K562 (cell line): ENCODE measurements at regions not wholly inside any gene's neighbourhood (a gene's known extent, or its start where the extent isn't known, plus 50 kb on each side); places are given as distances from the start of the nearest gene placed in this dataset.

Experiments
- BRF2 ChIP-seq: IDR thresholded peaks from 3 replicates; pipeline ENCODE4 v1.6.1; 2011; ENCODE audit warnings: borderline replicate concordance, mild to moderate bottlenecking; ENCODE audit not compliant: insufficient read length, insufficient read depth
- MBD1 ChIP-seq: fragments of 250-450 bp; sonication (Bioruptor Pico); IDR thresholded peaks from 2 replicates; pipeline ENCODE4 v1.8.0; 2022; ENCODE audit warnings: inconsistent platforms
- SMARCC2 ChIP-seq: fragments of 450-650 bp; IDR thresholded peaks from 2 replicates; pipeline ENCODE4 v1.6.1; 2017; ENCODE audit warnings: antibody characterized with exemption, moderate library complexity, mild to moderate bottlenecking, low read depth
- THRAP3 ChIP-seq: fragments of 450-650 bp; IDR thresholded peaks from 2 replicates; pipeline ENCODE4 v1.6.1; 2016; ENCODE audit warnings: mild to moderate bottlenecking, inconsistent platforms, borderline replicate concordance
- TOE1 ChIP-seq, 2 experiments: fragments of 450-650 bp in 1 of 2; sonication (generic) in 1 of 2; formaldehyde crosslinking in 1 of 2; IDR thresholded peaks; 2 replicates each; pipeline versions ENCODE4 v1.7.1 to v1.8.0; 2016 to 2022; ENCODE audit warnings: borderline replicate concordance in 2 of 2, mild to moderate bottlenecking in 2 of 2, antibody characterized with exemption in 1 of 2, inconsistent platforms in 1 of 2, low read depth in 1 of 2, missing genetic modification reagents in 1 of 2, moderate library complexity in 1 of 2
- ZBTB33 ChIP-seq: sonication (generic); formaldehyde crosslinking; IDR thresholded peaks from 2 replicates; pipeline ENCODE4 v1.8.1; 2023; ENCODE audit warnings: mild to moderate bottlenecking, missing genetic modification reagents
- ZNF76 ChIP-seq: fragments of 250-450 bp; sonication (Bioruptor Pico); IDR thresholded peaks from 2 replicates; pipeline ENCODE4 v1.4.0; 2020; ENCODE audit warnings: mild to moderate bottlenecking, moderate library complexity, borderline replicate concordance
- ZNF780A ChIP-seq: fragments of 250-450 bp; sonication (Bioruptor Pico); IDR thresholded peaks from 2 replicates; pipeline ENCODE4 v1.5.0; 2021; ENCODE audit warnings: mild to moderate bottlenecking

- TF ChIP-seq TOE1 (IDR thresholded peaks at IDR 0.05; ENCODE audit: borderline replicate concordance) (no peak), TOE1 (CRISPR knock-in tag; IDR thresholded peaks at IDR 0.05; ENCODE audit: borderline replicate concordance, low read depth) (no peak), ZBTB33 (CRISPR knock-in tag) (no peak), ZNF780A (CRISPR knock-in tag) (no peak), BRF2 (no peak), ZNF76 (CRISPR knock-in tag) (no peak), THRAP3 (no peak), SMARCC2 (no peak), MBD1 (CRISPR knock-in tag) (no peak)
- TF ChIP-seq, all 486 proteins: peak for 0
These were observed 352.4 kb upstream of the RUNX1 start (continued) for GRCh38 chr21:35401476-35401875.
